HG03442 (cell line): ENCODE measurements at regions not wholly inside any gene's neighbourhood (a gene's known extent, or its start where the extent isn't known, plus 50 kb on each side); places are given as distances from the start of the nearest gene placed in this dataset.
A peak's percentile ranks its signal among the peaks of the same experiment; 100 is the strongest.
"Not testable (repeated sequence)": the region's sequence is repeated elsewhere in the genome, so short reads cannot be mapped to it uniquely, and the experiment has no call there.

ENCODE experiments used
- ATAC-seq: cut with Tn5 transposase; IDR thresholded peaks from one replicate; pipeline ENCODE4 v1.9.1; 2021; ENCODE audit warnings: mild to moderate bottlenecking, moderate library complexity; ENCODE audit not compliant: unreplicated experiment

- no peak for ATAC-seq
These were observed 331.4 kb upstream of the CDH5 start for GRCh38 chr16:66035096-66035495.

GRCh38 chr16:66032841-66033240, 333.6 kb upstream of the CDH5 start:
- ATAC-seq, result no peak

- ATAC-seq, result no peak
These were observed 336.5 kb upstream of the CDH5 start for GRCh38 chr16:66030036-66030435.

GRCh38 chr16:66028510-66029216, 337.8 kb upstream of the CDH5 start:
- no peak for ATAC-seq

GRCh38 chr16:66026787-66027330, 339.6 kb upstream of the CDH5 start:
- no peak for ATAC-seq

- no peak for ATAC-seq
These were observed 340.3 kb upstream of the CDH5 start for GRCh38 chr16:66026211-66026610.

- no peak for ATAC-seq
These were observed 340.7 kb upstream of the CDH5 start for GRCh38 chr16:66025751-66026150.

GRCh38 chr16:66024567-66024966, 341.9 kb upstream of the CDH5 start:
- ATAC-seq, result not testable (repeated sequence)

GRCh38 chr16:66023481-66023880, 343.0 kb upstream of the CDH5 start:
- ATAC-seq, result no peak

- peak; percentile 93 for ATAC-seq
These were observed 345.8 kb upstream of the CDH5 start for GRCh38 chr16:66020642-66021041.

GRCh38 chr16:66020046-66020445, 346.4 kb upstream of the CDH5 start:
- no peak for ATAC-seq

GRCh38 chr16:66019502-66019901, 347.0 kb upstream of the CDH5 start:
- ATAC-seq, result not testable (repeated sequence)

GRCh38 chr16:66014221-66014620, 352.3 kb upstream of the CDH5 start:
- ATAC-seq, result no peak

GRCh38 chr16:66013486-66013885, 353.0 kb upstream of the CDH5 start:
- peak; percentile 64 for ATAC-seq

GRCh38 chr16:66008136-66008535, 358.4 kb upstream of the CDH5 start:
- no peak for ATAC-seq

GRCh38 chr16:66007717-66008116, 358.8 kb upstream of the CDH5 start:
- ATAC-seq, result no peak

GRCh38 chr16:66006485-66006884, 360.0 kb upstream of the CDH5 start:
- no peak for ATAC-seq

GRCh38 chr16:66004699-66005098, 361.8 kb upstream of the CDH5 start:
- no peak for ATAC-seq

GRCh38 chr16:66003201-66003600, 363.3 kb upstream of the CDH5 start:
- no peak for ATAC-seq

GRCh38 chr16:66002601-66003000, 363.9 kb upstream of the CDH5 start:
- ATAC-seq, result no peak

GRCh38 chr16:66001432-66001831, 365.1 kb upstream of the CDH5 start:
- ATAC-seq, result no peak

- ATAC-seq, result no peak
These were observed 368.0 kb upstream of the CDH5 start for GRCh38 chr16:65998443-65998842.

GRCh38 chr16:65994291-65994690, 372.2 kb upstream of the CDH5 start:
- ATAC-seq, result no peak
